CD4-positive, alpha-beta T cell treated with Interleukin-12 subunit alpha and Interleukin-12 subunit beta, for 1 hour (primary cell): ENCODE measurements at regions not wholly inside any gene's neighbourhood (a gene's known extent, or its start where the extent isn't known, plus 50 kb on each side); places are given as distances from the start of the nearest gene placed in this dataset.

Experiments
- DNase-seq: peaks from one replicate; pipeline ENCODE4 v3.0.0-alpha.2; 2020

- DNase-seq, result no peak
These were observed 2049.7 kb downstream of the ARAP2 start for GRCh38 chr4:34194585-34194984.

GRCh38 chr4:34196375-34196774 lies 2047.9 kb downstream of the ARAP2 start:
- no peak for DNase-seq

- DNase-seq, result no peak
These were observed 2045.3 kb downstream of the ARAP2 start for GRCh38 chr4:34198966-34199365.

GRCh38 chr4:34200535-34200934 lies 2043.8 kb downstream of the ARAP2 start:
- DNase-seq, result no peak

GRCh38 chr4:34202154-34202553 lies 2042.2 kb downstream of the ARAP2 start:
- no peak for DNase-seq

GRCh38 chr4:34220601-34221000 lies 2023.7 kb downstream of the ARAP2 start:
- DNase-seq, result no peak

GRCh38 chr4:34221986-34222385 lies 2022.3 kb downstream of the ARAP2 start:
- DNase-seq, result no peak

GRCh38 chr4:34236118-34236517 lies 2008.2 kb downstream of the ARAP2 start:
- no peak for DNase-seq

- no peak for DNase-seq
These were observed 1999.0 kb downstream of the ARAP2 start for GRCh38 chr4:34245276-34245675.

GRCh38 chr4:34250562-34250961 lies 1993.8 kb downstream of the ARAP2 start:
- no peak for DNase-seq

- DNase-seq, result no peak
These were observed 1991.1 kb downstream of the ARAP2 start for GRCh38 chr4:34253239-34253638.

- no peak for DNase-seq
These were observed 1986.1 kb downstream of the ARAP2 start for GRCh38 chr4:34258176-34258575.

- no peak for DNase-seq
These were observed 1982.5 kb downstream of the ARAP2 start for GRCh38 chr4:34261799-34262314.

GRCh38 chr4:34269613-34270012 lies 1974.7 kb downstream of the ARAP2 start:
- DNase-seq, result no peak

- no peak for DNase-seq
These were observed 1972.6 kb downstream of the ARAP2 start for GRCh38 chr4:34271479-34272355.

- DNase-seq, result no peak
These were observed 1965.3 kb downstream of the ARAP2 start for GRCh38 chr4:34279011-34279410.

- no peak for DNase-seq
These were observed 1964.2 kb downstream of the ARAP2 start for GRCh38 chr4:34280131-34280530.

- DNase-seq, result no peak
These were observed 1962.5 kb downstream of the ARAP2 start for GRCh38 chr4:34281826-34282225.

GRCh38 chr4:34289489-34289888 lies 1954.8 kb downstream of the ARAP2 start:
- no peak for DNase-seq

- no peak for DNase-seq
These were observed 1954.4 kb downstream of the ARAP2 start for GRCh38 chr4:34289962-34290361.

GRCh38 chr4:34293459-34293858 lies 1950.9 kb downstream of the ARAP2 start:
- DNase-seq, result no peak

- no peak for DNase-seq
These were observed 1934.9 kb downstream of the ARAP2 start for GRCh38 chr4:34309383-34309906.

GRCh38 chr4:34318773-34319172 lies 1925.5 kb downstream of the ARAP2 start:
- no peak for DNase-seq

GRCh38 chr4:34323549-34324320 lies 1920.6 kb downstream of the ARAP2 start:
- no peak for DNase-seq
